ENCODE measurements at regions not wholly inside any gene's neighbourhood (a gene's known extent, or its start where the extent isn't known, plus 50 kb on each side); places are given as distances from the start of the nearest gene placed in this dataset.
"Not testable (repeated sequence)": the region's sequence is repeated elsewhere in the genome, so short reads cannot be mapped to it uniquely, and the experiment has no call there.

GRCh38 chr4:42313420-42313819 lies 83.9 kb upstream of the SHISA3 start:
- not testable (repeated sequence) for H3K4me3 ChIP-seq, H3K27me3 ChIP-seq, DNase-seq, H3K36me3 ChIP-seq, H3K9me3 ChIP-seq

- Histone ChIP-seq H3K9me3 (no peaks in the 10 kb centered on the region), H3K4me3 (no peak overlapping the region), H3K36me3 (no peaks in the 10 kb centered on the region), H3K27me3 (no peaks in the 10 kb centered on the region)
- no peak for DNase-seq
These were observed 83.4 kb upstream of the SHISA3 start for GRCh38 chr4:42313872-42314271.

- DNase-seq = no peak
- H3K27me3 ChIP-seq = no peaks in the 10 kb centered on the region
- H3K9me3 ChIP-seq = no peaks in the 10 kb centered on the region
- no peak overlapping the region for H3K4me3 ChIP-seq
- H3K36me3 ChIP-seq = no peaks in the 10 kb centered on the region
These were observed 82.1 kb upstream of the SHISA3 start for GRCh38 chr4:42315231-42315630.

GRCh38 chr4:42320822-42321388 lies 76.4 kb upstream of the SHISA3 start:
- no peaks in the 10 kb centered on the region for H3K9me3 ChIP-seq
- no peaks in the 10 kb centered on the region for H3K36me3 ChIP-seq
- H3K27me3 ChIP-seq = no peaks in the 10 kb centered on the region
- no peak overlapping the region for H3K4me3 ChIP-seq
- DNase-seq = no peak

- H3K4me3 ChIP-seq = no peak overlapping the region
- no peaks in the 10 kb centered on the region for H3K36me3 ChIP-seq
- no peaks in the 10 kb centered on the region for H3K9me3 ChIP-seq
- no peak for DNase-seq
- no peaks in the 10 kb centered on the region for H3K27me3 ChIP-seq
These were observed 71.2 kb upstream of the SHISA3 start for GRCh38 chr4:42326040-42326439.

- H3K4me3 ChIP-seq = no peak overlapping the region
- no peaks in the 10 kb centered on the region for H3K9me3 ChIP-seq
- H3K36me3 ChIP-seq = no peaks in the 10 kb centered on the region
- no peaks in the 10 kb centered on the region for H3K27me3 ChIP-seq
- DNase-seq = no peak
These were observed 70.8 kb upstream of the SHISA3 start for GRCh38 chr4:42326524-42326923.

- H3K4me3 ChIP-seq = no peak overlapping the region
- DNase-seq = no peak
- H3K9me3 ChIP-seq = no peaks in the 10 kb centered on the region
- H3K36me3 ChIP-seq = no peaks in the 10 kb centered on the region
- H3K27me3 ChIP-seq = no peaks in the 10 kb centered on the region
These were observed 70.0 kb upstream of the SHISA3 start for GRCh38 chr4:42327323-42327722.

- no peaks in the 10 kb centered on the region for H3K36me3 ChIP-seq
- H3K4me3 ChIP-seq = no peak overlapping the region
- H3K9me3 ChIP-seq = no peaks in the 10 kb centered on the region
- no peaks in the 10 kb centered on the region for H3K27me3 ChIP-seq
- no peak for DNase-seq
These were observed 68.3 kb upstream of the SHISA3 start for GRCh38 chr4:42328978-42329377.

- H3K4me3 ChIP-seq = no peak overlapping the region
- H3K36me3 ChIP-seq = no peaks in the 10 kb centered on the region
- no peaks in the 10 kb centered on the region for H3K27me3 ChIP-seq
- DNase-seq = no peak
- H3K9me3 ChIP-seq = no peaks in the 10 kb centered on the region
These were observed 67.9 kb upstream of the SHISA3 start for GRCh38 chr4:42329421-42329820.

- Histone ChIP-seq H3K4me3 (no peak overlapping the region), H3K27me3 (no peaks in the 10 kb centered on the region), H3K9me3 (no peaks in the 10 kb centered on the region), H3K36me3 (no peaks in the 10 kb centered on the region)
- DNase-seq = no peak
These were observed 67.2 kb upstream of the SHISA3 start for GRCh38 chr4:42330002-42330592.

- no peak overlapping the region for H3K4me3 ChIP-seq
- no peaks in the 10 kb centered on the region for H3K36me3 ChIP-seq
- no peak for DNase-seq
- no peaks in the 10 kb centered on the region for H3K27me3 ChIP-seq
- H3K9me3 ChIP-seq = no peaks in the 10 kb centered on the region
These were observed 66.2 kb upstream of the SHISA3 start for GRCh38 chr4:42331040-42331439.

- H3K36me3 ChIP-seq = no peaks in the 10 kb centered on the region
- no peaks in the 10 kb centered on the region for H3K27me3 ChIP-seq
- peak; percentile 4 for DNase-seq
- H3K9me3 ChIP-seq = no peaks in the 10 kb centered on the region
- no peak overlapping the region for H3K4me3 ChIP-seq
These were observed 65.3 kb upstream of the SHISA3 start for GRCh38 chr4:42331914-42332368.

- Histone ChIP-seq H3K36me3 (no peaks in the 10 kb centered on the region), H3K27me3 (no peaks in the 10 kb centered on the region), H3K4me3 (no peak overlapping the region), H3K9me3 (no peaks in the 10 kb centered on the region)
- no peak for DNase-seq
These were observed 57.3 kb upstream of the SHISA3 start for GRCh38 chr4:42339935-42340406.

GRCh38 chr4:42341518-42342026 lies 55.7 kb upstream of the SHISA3 start:
- no peak for DNase-seq
- H3K27me3 ChIP-seq = no peaks in the 10 kb centered on the region
- H3K9me3 ChIP-seq = no peaks in the 10 kb centered on the region
- H3K4me3 ChIP-seq = no peak overlapping the region
- H3K36me3 ChIP-seq = no peaks in the 10 kb centered on the region

GRCh38 chr4:42342459-42342858 lies 54.8 kb upstream of the SHISA3 start:
- Histone ChIP-seq H3K4me3 (no peak overlapping the region), H3K9me3 (no peaks in the 10 kb centered on the region), H3K27me3 (no peaks in the 10 kb centered on the region), H3K36me3 (no peaks in the 10 kb centered on the region)
- DNase-seq = no peak

- Histone ChIP-seq H3K9me3 (no peaks in the 10 kb centered on the region), H3K4me3 (no peak overlapping the region), H3K36me3 (no peaks in the 10 kb centered on the region)
These were observed 53.0 kb upstream of the SHISA3 start for GRCh38 chr4:42344309-42344708.

GRCh38 chr4:42344749-42345148 lies 52.5 kb upstream of the SHISA3 start:
- no peak for DNase-seq
- Histone ChIP-seq H3K4me3 (no peak overlapping the region), H3K36me3 (no peaks in the 10 kb centered on the region), H3K27me3 (no peaks in the 10 kb centered on the region), H3K9me3 (no peaks in the 10 kb centered on the region)

More at GRCh38 chr4:42344309-42344708, 53.0 kb upstream of the SHISA3 start:
- H3K27me3 ChIP-seq = no peaks in the 10 kb centered on the region
- DNase-seq = no peak

GRCh38 chr4:42345962-42346544 lies 51.2 kb upstream of the SHISA3 start:
- peak; percentile 41 for DNase-seq
- no peaks in the 10 kb centered on the region for H3K36me3 ChIP-seq
- H3K4me3 ChIP-seq = no peak overlapping the region
- no peaks in the 10 kb centered on the region for H3K27me3 ChIP-seq
- H3K9me3 ChIP-seq = no peaks in the 10 kb centered on the region

Data from MG63 (cell line).